HepG2 (cell line): ENCODE measurements at regions not wholly inside any gene's neighbourhood (a gene's known extent, or its start where the extent isn't known, plus 50 kb on each side); places are given as distances from the start of the nearest gene placed in this dataset.

Experiments
- CTCF ChIP-seq: sonication (generic); formaldehyde crosslinking; IDR thresholded peaks from 2 replicates; pipeline ENCODE4 v1.5.0; 2020; ENCODE audit warnings: mild to moderate bottlenecking, missing genetic modification reagents, moderate library complexity
- EZH2 ChIP-seq: conservative IDR thresholded peaks from 2 replicates; pipeline ENCODE4 v1.6.1; 2012; ENCODE audit warnings: mild to moderate bottlenecking, low read depth, low read length, moderate library complexity
- HMGXB4 ChIP-seq, 2 experiments: sonication (generic) in 1 of 2; formaldehyde crosslinking in 1 of 2; IDR thresholded peaks; 2 replicates each; pipeline versions ENCODE4 v1.4.0 to v1.6.1; 2018 to 2020; ENCODE audit warnings: missing genetic modification reagents in 2 of 2, borderline replicate concordance in 1 of 2, low read depth in 1 of 2, mild to moderate bottlenecking in 1 of 2, missing biosample characterization in 1 of 2
- HOXA7 ChIP-seq: sonication (generic); formaldehyde crosslinking; IDR thresholded peaks from 2 replicates; pipeline ENCODE4 v1.8.1; 2022; ENCODE audit warnings: mild to moderate bottlenecking, missing genetic modification reagents, moderate library complexity
- NFE2L2 ChIP-seq: fragments of 150-350 bp; IDR thresholded peaks from 2 replicates; pipeline ENCODE4 v1.6.1; 2014; ENCODE audit warnings: low read length
- REST ChIP-seq, 2 experiments: IDR thresholded peaks; 2 replicates each; pipeline ENCODE4 v1.6.1; 2011 to 2012; ENCODE audit warnings: low read length in 2 of 2, borderline replicate concordance in 1 of 2, low read depth in 1 of 2, mild to moderate bottlenecking in 1 of 2, moderate library complexity in 1 of 2
- SP1 ChIP-seq, 2 experiments: fragments of 450-650 bp in 1 of 2; sonication (generic) in 1 of 2; formaldehyde crosslinking in 1 of 2; IDR thresholded peaks; 2 replicates each; pipeline versions ENCODE4 v1.4.0 to v1.6.1; 2016 to 2020; ENCODE audit warnings: missing genetic modification reagents in 1 of 2
- SRY ChIP-seq: sonication (generic); formaldehyde crosslinking; IDR thresholded peaks from 2 replicates; pipeline ENCODE4 v1.8.0; 2022; ENCODE audit warnings: mild to moderate bottlenecking, missing genetic modification reagents
- TBL1XR1 ChIP-seq: fragments of 150-350 bp; IDR thresholded peaks from 2 replicates; pipeline ENCODE4 v1.6.1; 2014; ENCODE audit warnings: borderline replicate concordance, low read length; ENCODE audit not compliant: partially characterized antibody
- ZBTB21 ChIP-seq: sonication (generic); formaldehyde crosslinking; IDR thresholded peaks from 2 replicates; pipeline ENCODE4 v1.4.0; 2020; ENCODE audit warnings: missing genetic modification reagents
- ZBTB7A ChIP-seq: sonication (generic); formaldehyde crosslinking; IDR thresholded peaks from 2 replicates; pipeline ENCODE4 v1.8.0; 2022; ENCODE audit warnings: mild to moderate bottlenecking, missing genetic modification reagents
- ZFP82 ChIP-seq: sonication (generic); formaldehyde crosslinking; IDR thresholded peaks from 2 replicates; pipeline ENCODE4 v1.5.1; 2020; ENCODE audit warnings: mild to moderate bottlenecking, missing genetic modification reagents, borderline replicate concordance
- ZNF720 ChIP-seq: sonication (generic); formaldehyde crosslinking; IDR thresholded peaks from 2 replicates; pipeline ENCODE4 v1.4.0; 2020; ENCODE audit warnings: missing genetic modification reagents
- TF ChIP-seq, protein P1 (sequence below): sonication (generic); formaldehyde crosslinking; IDR thresholded peaks from 2 replicates; pipeline ENCODE4 v1.5.1; 2020; ENCODE audit warnings: missing genetic modification reagents, mild to moderate bottlenecking, borderline replicate concordance

DNA sequence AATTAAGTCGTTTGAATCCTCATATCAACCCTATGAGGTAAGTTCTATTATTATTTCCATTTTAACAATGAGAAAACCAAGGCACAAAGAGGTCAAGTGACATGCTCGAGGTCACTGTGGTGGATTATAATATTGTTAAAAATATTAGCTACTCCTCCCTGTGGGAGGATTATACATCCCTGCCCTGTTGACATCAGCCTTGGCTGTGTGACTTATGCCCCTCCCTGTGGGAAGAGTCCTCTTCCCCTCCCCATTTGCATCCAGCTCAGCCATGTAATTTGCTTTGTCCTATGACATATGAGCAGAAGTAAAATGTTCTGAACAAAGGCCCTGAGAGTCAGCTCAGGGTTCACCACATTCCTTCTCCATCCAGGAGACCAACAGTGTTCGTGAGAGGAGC lies 152.7 kb upstream of the ZIC3 start:
- no peak for TF ChIP-seq TBL1XR1
- TF ChIP-seq CTCF (CRISPR knock-in tag) = no peak
- no peak for TF ChIP-seq SP1 (IDR thresholded peaks at IDR 0.05)
- TF ChIP-seq SP1 (CRISPR knock-in tag; IDR thresholded peaks at IDR 0.05) = no peak
- no peak for TF ChIP-seq ZBTB21 (CRISPR knock-in tag)
- TF ChIP-seq NFE2L2 = no peak
- no peak for TF ChIP-seq REST (IDR thresholded peaks at IDR 0.05; ENCODE audit: borderline replicate concordance in 1 of 2, low read depth in 1 of 2, low read length in 2 of 2)
- TF ChIP-seq ZNF720 (CRISPR knock-in tag) = no peak
- TF ChIP-seq, protein P1, sequence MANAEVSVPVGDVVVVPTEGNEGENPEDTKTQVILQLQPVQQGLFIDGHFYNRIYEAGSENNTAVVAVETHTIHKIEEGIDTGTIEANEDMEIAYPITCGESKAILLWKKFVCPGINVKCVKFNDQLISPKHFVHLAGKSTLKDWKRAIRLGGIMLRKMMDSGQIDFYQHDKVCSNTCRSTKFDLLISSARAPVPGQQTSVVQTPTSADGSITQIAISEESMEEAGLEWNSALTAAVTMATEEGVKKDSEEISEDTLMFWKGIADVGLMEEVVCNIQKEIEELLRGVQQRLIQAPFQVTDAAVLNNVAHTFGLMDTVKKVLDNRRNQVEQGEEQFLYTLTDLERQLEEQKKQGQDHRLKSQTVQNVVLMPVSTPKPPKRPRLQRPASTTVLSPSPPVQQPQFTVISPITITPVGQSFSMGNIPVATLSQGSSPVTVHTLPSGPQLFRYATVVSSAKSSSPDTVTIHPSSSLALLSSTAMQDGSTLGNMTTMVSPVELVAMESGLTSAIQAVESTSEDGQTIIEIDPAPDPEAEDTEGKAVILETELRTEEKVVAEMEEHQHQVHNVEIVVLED (CRISPR knock-in tag) = no peak
- TF ChIP-seq ZFP82 (CRISPR knock-in tag) = no peak
- no peak for TF ChIP-seq ZBTB7A (CRISPR knock-in tag)
- TF ChIP-seq SRY (CRISPR knock-in tag) = no peak
- TF ChIP-seq HOXA7 (CRISPR knock-in tag) = no peak
- no peak for TF ChIP-seq EZH2
- TF ChIP-seq HMGXB4 (CRISPR knock-in tag; IDR thresholded peaks at IDR 0.05; ENCODE audit: borderline replicate concordance in 1 of 2, low read depth in 1 of 2) = no peak
